GM23338 (cell line): ENCODE measurements at regions not wholly inside any gene's neighbourhood (a gene's known extent, or its start where the extent isn't known, plus 50 kb on each side); places are given as distances from the start of the nearest gene placed in this dataset.

ENCODE experiments used
- ATAC-seq: fragments of 200-7000 bp; cut with Tn5 transposase; 3 replicates; pipeline ENCODE4 v1.9.1; 2020
- DNase-seq: peaks from one replicate; pipeline ENCODE4 v3.0.0-alpha.2; 2015; ENCODE audit warnings: low spot score
- H2AFZ ChIP-seq: fragments of 200-600 bp; sonication (generic); 2 replicates; pipeline ENCODE4 v1.8.0; 2016; ENCODE audit warnings: antibody characterized with exemption, mild to moderate bottlenecking, moderate library complexity
- H3F3A ChIP-seq: fragments of 200-600 bp; sonication (generic); replicated peaks from 2 replicates; pipeline ENCODE4 v1.8.0; 2017; ENCODE audit warnings: antibody characterized with exemption, mixed run types, low read depth
- H3K27ac ChIP-seq: fragments of 200-600 bp; sonication (generic); 2 replicates; pipeline ENCODE4 v1.6.1; 2016; ENCODE audit warnings: low read depth
- H3K27me3 ChIP-seq: fragments of 200-600 bp; sonication (generic); 2 replicates; pipeline ENCODE4 v1.8.0; 2016; ENCODE audit warnings: mild to moderate bottlenecking, mixed run types, moderate library complexity; ENCODE audit not compliant: insufficient read depth
- H3K36me3 ChIP-seq: fragments of 200-600 bp; sonication (generic); 2 replicates; pipeline ENCODE4 v1.8.0; 2016; ENCODE audit warnings: mild to moderate bottlenecking; ENCODE audit not compliant: insufficient read depth
- H3K4me1 ChIP-seq: fragments of 200-600 bp; sonication (generic); 2 replicates; pipeline ENCODE4 v1.8.0; 2016; ENCODE audit warnings: mild to moderate bottlenecking, moderate library complexity; ENCODE audit not compliant: insufficient read depth
- H3K4me2 ChIP-seq: fragments of 200-600 bp; sonication (generic); 2 replicates; pipeline ENCODE4 v1.7.1; 2017; ENCODE audit warnings: mixed run types
- H3K4me3 ChIP-seq: fragments of 200-600 bp; sonication (generic); 2 replicates; pipeline ENCODE4 v1.6.1; 2016; ENCODE audit warnings: mixed run types
- H3K79me2 ChIP-seq: fragments of 200-600 bp; sonication (generic); replicated peaks from 2 replicates; pipeline ENCODE4 v1.8.0; 2017; ENCODE audit warnings: mild to moderate bottlenecking; ENCODE audit not compliant: insufficient read depth
- H3K9me2 ChIP-seq: fragments of 200-600 bp; sonication (generic); 2 replicates; pipeline ENCODE4 v1.8.0; 2017; ENCODE audit not compliant: insufficient read depth
- H4K20me1 ChIP-seq: fragments of 200-600 bp; sonication (generic); replicated peaks from 2 replicates; pipeline ENCODE4 v1.8.0; 2017; ENCODE audit warnings: mild to moderate bottlenecking; ENCODE audit not compliant: insufficient read depth
- H3K27ac Mint-ChIP-seq: 2 replicates; pipeline ENCODE4 v1.8.0; 2020; ENCODE audit warnings: inconsistent platforms, mild to moderate bottlenecking, moderate library complexity, mixed read lengths
- H3K27me3 Mint-ChIP-seq: 3 replicates; pipeline ENCODE4 v1.8.0; 2022; ENCODE audit warnings: low read depth, mild to moderate bottlenecking, moderate library complexity, mixed read lengths, inconsistent platforms; ENCODE audit not compliant: insufficient read depth, poor library complexity
- H3K36me3 Mint-ChIP-seq: 3 replicates; pipeline ENCODE4 v1.8.0; 2021; ENCODE audit warnings: low read depth, mild to moderate bottlenecking, inconsistent platforms, moderate library complexity, mixed read lengths
- H3K4me1 Mint-ChIP-seq: 3 replicates; pipeline ENCODE4 v1.8.0; 2020; ENCODE audit warnings: mild to moderate bottlenecking, inconsistent platforms, mixed read lengths
- H3K4me3 Mint-ChIP-seq: 3 replicates; pipeline ENCODE4 v1.8.0; 2021; ENCODE audit warnings: moderate library complexity, mild to moderate bottlenecking, inconsistent platforms, mixed read lengths
- H3K9me3 Mint-ChIP-seq: 3 replicates; pipeline ENCODE4 v1.8.0; 2020; ENCODE audit warnings: moderate library complexity, mild to moderate bottlenecking, inconsistent platforms, mixed read lengths
- CTCF ChIP-seq, 2 experiments: fragments of 200-600 bp in 1 of 2; sonication (generic) in 1 of 2; conservative IDR thresholded peaks; 2 replicates each; pipeline versions ENCODE4 v1.5.1 to v1.6.1; 2016 to 2017; ENCODE audit warnings: antibody characterized with exemption in 2 of 2, low read depth in 2 of 2, mild to moderate bottlenecking in 2 of 2, moderate library complexity in 1 of 2
- ETS1 ChIP-seq: IDR thresholded peaks from 2 replicates; pipeline ENCODE4 v1.6.1; 2016; ENCODE audit warnings: antibody characterized with exemption
- NANOG ChIP-seq: IDR thresholded peaks from 2 replicates; pipeline ENCODE4 v1.6.1; 2016; ENCODE audit warnings: antibody characterized with exemption, borderline replicate concordance
- STAT1 ChIP-seq: IDR thresholded peaks from one replicate; pipeline ENCODE4 v1.6.1; 2016; ENCODE audit warnings: antibody characterized with exemption; ENCODE audit not compliant: unreplicated experiment
- ZNF331 ChIP-seq: fragments of 250-450 bp; sonication (Bioruptor Pico); IDR thresholded peaks from 2 replicates; pipeline ENCODE4 v1.5.0; 2020; ENCODE audit warnings: low read depth, mild to moderate bottlenecking, moderate library complexity
- ZNF462 ChIP-seq: fragments of 250-450 bp; sonication (Bioruptor Pico); IDR thresholded peaks from 2 replicates; pipeline ENCODE4 v1.5.0; 2020; ENCODE audit warnings: mild to moderate bottlenecking, moderate library complexity

- TF ChIP-seq ZNF462 (CRISPR knock-in tag) (no peak), NANOG (no peak), ZNF331 (CRISPR knock-in tag) (no peak), STAT1 (no peak), CTCF (conservative IDR thresholded peaks at IDR 0.05; ENCODE audit: low read depth in 2 of 2) (no peak)
Measured at GRCh38 chr16:65769776-65770438, 596.6 kb upstream of the CDH5 start (continued).

- ATAC-seq: no peak
- Mint-ChIP-seq H3K4me1 (peaks cover 38% of the 10 kb centered on the region), H3K36me3 (peaks cover 39% of the 10 kb centered on the region), H3K9me3 (peaks cover 42% of the 10 kb centered on the region), H3K27ac (no peak overlapping the region), H3K4me3 (no peak overlapping the region), H3K27me3 (peaks cover 12% of the 10 kb centered on the region)
- no peak overlapping the region for H3K27ac ChIP-seq
- H3K4me1 ChIP-seq: peaks cover 28% of the 10 kb centered on the region
- H4K20me1 ChIP-seq: no peaks in the 10 kb centered on the region
- H2AFZ ChIP-seq: no peak overlapping the region; the same call in 1 of the 2 replicates
- H3F3A ChIP-seq: 0 out of 2 replicates have a peak, but pooled peaks cover 8% of the 10 kb centered on the region
- H3K79me2 ChIP-seq: no peaks in the 10 kb centered on the region
- no peak overlapping the region for H3K4me3 ChIP-seq
- peaks cover 14% of the 10 kb centered on the region for H3K9me2 ChIP-seq
- DNase-seq: no peak
- no peaks in the 10 kb centered on the region for H3K27me3 ChIP-seq
- H3K36me3 ChIP-seq: peaks cover 19% of the 10 kb centered on the region
- H3K4me2 ChIP-seq: no peak overlapping the region
- TF ChIP-seq STAT1: no peak
- TF ChIP-seq ZNF462 (CRISPR knock-in tag): no peak
- TF ChIP-seq ETS1: no peak
Measured at GRCh38 chr16:65769055-65769465, 597.4 kb upstream of the CDH5 start.
